ENCODE measurements at regions not wholly inside any gene's neighbourhood (a gene's known extent, or its start where the extent isn't known, plus 50 kb on each side); places are given as distances from the start of the nearest gene placed in this dataset.

DNA sequence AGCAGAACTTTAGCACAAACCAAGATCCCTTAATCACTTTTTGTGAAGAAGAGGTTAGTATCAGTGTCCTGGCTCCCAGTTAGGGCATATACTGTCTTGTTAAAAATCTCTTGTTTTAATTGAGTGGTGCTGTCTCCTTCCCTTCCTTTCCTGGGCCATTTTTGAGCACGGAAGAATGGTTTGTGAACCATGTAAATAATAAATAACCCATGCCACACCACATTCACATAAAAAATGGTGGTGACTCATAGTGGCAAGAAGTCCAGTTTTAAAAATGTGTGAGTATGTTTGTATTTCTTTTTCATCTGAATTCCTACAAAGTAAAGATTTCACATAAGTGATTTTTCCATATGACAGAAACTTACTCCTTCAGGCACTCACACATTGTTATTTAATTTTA lies 59.1 kb upstream of the SPRED1 start:
- Histone ChIP-seq H3K36me3 (ENCODE audit: control insufficient read depth, insufficient read depth, low read length) (no peaks in the 10 kb centered on the region), H3K27me3 (replicated peaks; ENCODE audit: control insufficient read depth, insufficient read depth, low read length) (no peaks in the 10 kb centered on the region), H3K4me3 (replicated peaks; ENCODE audit: low read depth, low read length) (no peak overlapping the region)
- no peak for DNase-seq (ENCODE audit: extremely low read depth, insufficient read length)
- TF ChIP-seq, protein P1, sequence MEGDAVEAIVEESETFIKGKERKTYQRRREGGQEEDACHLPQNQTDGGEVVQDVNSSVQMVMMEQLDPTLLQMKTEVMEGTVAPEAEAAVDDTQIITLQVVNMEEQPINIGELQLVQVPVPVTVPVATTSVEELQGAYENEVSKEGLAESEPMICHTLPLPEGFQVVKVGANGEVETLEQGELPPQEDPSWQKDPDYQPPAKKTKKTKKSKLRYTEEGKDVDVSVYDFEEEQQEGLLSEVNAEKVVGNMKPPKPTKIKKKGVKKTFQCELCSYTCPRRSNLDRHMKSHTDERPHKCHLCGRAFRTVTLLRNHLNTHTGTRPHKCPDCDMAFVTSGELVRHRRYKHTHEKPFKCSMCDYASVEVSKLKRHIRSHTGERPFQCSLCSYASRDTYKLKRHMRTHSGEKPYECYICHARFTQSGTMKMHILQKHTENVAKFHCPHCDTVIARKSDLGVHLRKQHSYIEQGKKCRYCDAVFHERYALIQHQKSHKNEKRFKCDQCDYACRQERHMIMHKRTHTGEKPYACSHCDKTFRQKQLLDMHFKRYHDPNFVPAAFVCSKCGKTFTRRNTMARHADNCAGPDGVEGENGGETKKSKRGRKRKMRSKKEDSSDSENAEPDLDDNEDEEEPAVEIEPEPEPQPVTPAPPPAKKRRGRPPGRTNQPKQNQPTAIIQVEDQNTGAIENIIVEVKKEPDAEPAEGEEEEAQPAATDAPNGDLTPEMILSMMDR (IDR thresholded peaks at IDR 0.05; ENCODE audit: insufficient read depth, low read length, poor library complexity, severe bottlenecking): no peak

DNA sequence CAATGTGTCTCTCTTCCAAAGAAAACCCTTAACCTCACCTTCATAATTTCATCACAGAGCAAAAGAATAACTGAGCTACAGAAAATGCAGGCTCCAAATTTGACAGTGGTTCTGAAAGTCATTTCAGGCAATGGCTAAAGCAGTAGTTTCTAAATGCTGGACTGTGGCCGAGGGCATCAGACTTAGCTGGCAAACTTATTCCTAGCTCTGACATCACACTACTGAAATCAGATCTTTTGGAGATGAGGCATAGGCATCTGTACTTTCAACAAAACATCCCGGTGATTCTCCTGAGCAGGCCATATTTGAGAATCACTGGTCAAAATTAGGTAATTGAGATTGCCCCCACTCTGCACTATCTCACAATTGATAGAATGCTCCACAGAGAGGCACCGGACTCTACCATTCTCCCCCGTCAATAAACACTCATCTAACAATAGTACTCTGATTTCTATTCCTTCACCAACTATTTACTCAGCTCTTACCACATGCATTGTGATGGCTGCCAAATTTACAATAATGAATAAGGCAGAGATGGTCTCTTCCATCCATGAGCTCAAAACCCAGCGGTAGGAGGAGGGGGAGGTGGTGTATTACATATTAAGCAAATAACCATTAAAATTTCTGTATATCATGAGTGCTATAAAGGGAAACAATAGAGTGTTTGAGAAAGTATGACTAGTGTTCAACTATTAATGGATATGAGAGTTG lies 57.3 kb upstream of the SPRED1 start:
- no peaks in the 10 kb centered on the region for H3K27me3 ChIP-seq (replicated peaks; ENCODE audit: control insufficient read depth, insufficient read depth, low read length)
- H3K4me3 ChIP-seq (replicated peaks; ENCODE audit: low read depth, low read length): no peak overlapping the region
- no peak for DNase-seq (ENCODE audit: extremely low read depth, insufficient read length)
- H3K36me3 ChIP-seq (ENCODE audit: control insufficient read depth, insufficient read depth, low read length): no peaks in the 10 kb centered on the region
- TF ChIP-seq, protein P1 (IDR thresholded peaks at IDR 0.05; ENCODE audit: insufficient read depth, low read length, poor library complexity, severe bottlenecking): no peak

DNA sequence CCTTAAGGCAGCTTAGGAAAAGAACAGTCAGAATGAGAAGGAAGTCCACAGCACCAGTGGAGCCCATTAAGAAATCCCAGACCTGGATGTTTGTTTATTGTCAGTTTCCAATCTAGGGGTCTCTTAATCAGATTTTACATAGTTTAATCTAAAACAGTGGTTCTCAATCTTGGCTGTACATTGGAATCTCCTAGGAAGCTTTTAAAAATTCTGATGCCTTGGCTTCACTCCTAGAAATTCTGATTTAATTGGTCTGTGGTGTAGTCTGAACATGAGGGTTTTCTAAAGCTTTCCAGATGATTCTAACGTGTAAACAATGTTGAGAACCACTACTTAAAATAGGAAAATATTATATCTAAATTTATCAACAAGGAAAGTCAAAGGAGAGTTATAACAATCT lies 56.6 kb upstream of the SPRED1 start:
- TF ChIP-seq, protein P1 (IDR thresholded peaks at IDR 0.05; ENCODE audit: insufficient read depth, low read length, poor library complexity, severe bottlenecking): no peak
- Histone ChIP-seq H3K36me3 (ENCODE audit: control insufficient read depth, insufficient read depth, low read length) (no peaks in the 10 kb centered on the region), H3K4me3 (replicated peaks; ENCODE audit: low read depth, low read length) (no peak overlapping the region), H3K27me3 (replicated peaks; ENCODE audit: control insufficient read depth, insufficient read depth, low read length) (no peaks in the 10 kb centered on the region)
- no peak for DNase-seq (ENCODE audit: extremely low read depth, insufficient read length)

- no peak for DNase-seq (ENCODE audit: extremely low read depth, insufficient read length)
- no peaks in the 10 kb centered on the region for H3K27me3 ChIP-seq (replicated peaks; ENCODE audit: control insufficient read depth, insufficient read depth, low read length)
- TF ChIP-seq, protein P1 (IDR thresholded peaks at IDR 0.05; ENCODE audit: insufficient read depth, low read length, poor library complexity, severe bottlenecking): no peak
These were observed 55.1 kb upstream of the SPRED1 start for GRCh38 chr15:38197553-38197952.

DNA sequence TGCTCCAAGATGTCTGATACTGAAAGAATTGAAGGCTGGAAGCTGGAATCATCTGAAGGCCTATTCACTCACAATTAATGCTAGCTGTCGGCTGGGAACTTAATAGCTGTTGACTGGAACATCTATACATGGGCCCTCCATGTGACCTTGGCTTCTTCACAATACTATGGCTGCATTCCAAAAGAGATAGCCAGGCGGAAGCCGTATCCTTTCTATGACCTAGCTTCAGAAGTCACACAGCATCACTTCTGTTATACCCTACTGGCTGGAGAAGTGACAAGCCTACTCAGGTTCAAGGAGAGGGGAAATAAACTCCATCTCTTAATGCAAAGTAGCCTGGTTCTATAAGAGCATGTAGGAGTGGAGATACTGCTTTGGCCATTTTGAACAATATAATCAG lies 50.9 kb upstream of the SPRED1 start:
- Histone ChIP-seq H3K4me3 (replicated peaks; ENCODE audit: low read depth, low read length) (no peak overlapping the region), H3K36me3 (ENCODE audit: control insufficient read depth, insufficient read depth, low read length) (no peaks in the 10 kb centered on the region), H3K27me3 (replicated peaks; ENCODE audit: control insufficient read depth, insufficient read depth, low read length) (no peaks in the 10 kb centered on the region)
- TF ChIP-seq, protein P1 (IDR thresholded peaks at IDR 0.05; ENCODE audit: insufficient read depth, low read length, poor library complexity, severe bottlenecking): no peak
- no peak for DNase-seq (ENCODE audit: extremely low read depth, insufficient read length)

More at GRCh38 chr15:38197553-38197952, 55.1 kb upstream of the SPRED1 start:
- Histone ChIP-seq H3K4me3 (replicated peaks; ENCODE audit: low read depth, low read length) (no peak overlapping the region), H3K36me3 (ENCODE audit: control insufficient read depth, insufficient read depth, low read length) (no peaks in the 10 kb centered on the region)

DNA sequence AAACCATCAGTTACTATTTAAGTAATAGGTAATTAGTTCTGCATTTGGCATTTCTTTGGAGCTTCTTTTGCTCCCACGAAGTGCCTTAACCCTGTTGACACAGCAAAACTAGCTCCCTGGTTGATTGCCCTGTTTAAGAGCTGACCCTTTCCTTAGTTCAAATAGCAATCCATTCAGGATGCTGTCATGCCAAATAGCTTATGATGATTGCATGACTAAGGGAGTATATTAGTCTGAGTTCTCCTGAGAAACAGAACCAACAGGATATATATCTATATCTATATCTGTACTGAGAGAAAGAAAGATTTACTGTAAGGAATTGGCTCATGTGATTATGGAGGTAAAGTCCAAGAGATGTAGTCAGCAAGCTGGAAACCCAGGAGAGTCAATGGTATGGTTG lies 50.3 kb upstream of the SPRED1 start:
- no peak overlapping the region for H3K4me3 ChIP-seq (replicated peaks; ENCODE audit: low read depth, low read length)
- DNase-seq (ENCODE audit: extremely low read depth, insufficient read length): no peak
- H3K36me3 ChIP-seq (ENCODE audit: control insufficient read depth, insufficient read depth, low read length): no peaks in the 10 kb centered on the region
- TF ChIP-seq, protein P1 (IDR thresholded peaks at IDR 0.05; ENCODE audit: insufficient read depth, low read length, poor library complexity, severe bottlenecking): no peak
- H3K27me3 ChIP-seq (replicated peaks; ENCODE audit: control insufficient read depth, insufficient read depth, low read length): no peaks in the 10 kb centered on the region

All from GM06990 (cell line).